ENCODE measurements at regions not wholly inside any gene's neighbourhood (a gene's known extent, or its start where the extent isn't known, plus 50 kb on each side); places are given as distances from the start of the nearest gene placed in this dataset.

- TF ChIP-seq EED (CRISPR knock-in tag; IDR thresholded peaks at IDR 0.05), result no peak
- TF ChIP-seq NFIB (CRISPR knock-in tag; IDR thresholded peaks at IDR 0.05; ENCODE audit: borderline replicate concordance), result no peak
- TF ChIP-seq, protein P1, sequence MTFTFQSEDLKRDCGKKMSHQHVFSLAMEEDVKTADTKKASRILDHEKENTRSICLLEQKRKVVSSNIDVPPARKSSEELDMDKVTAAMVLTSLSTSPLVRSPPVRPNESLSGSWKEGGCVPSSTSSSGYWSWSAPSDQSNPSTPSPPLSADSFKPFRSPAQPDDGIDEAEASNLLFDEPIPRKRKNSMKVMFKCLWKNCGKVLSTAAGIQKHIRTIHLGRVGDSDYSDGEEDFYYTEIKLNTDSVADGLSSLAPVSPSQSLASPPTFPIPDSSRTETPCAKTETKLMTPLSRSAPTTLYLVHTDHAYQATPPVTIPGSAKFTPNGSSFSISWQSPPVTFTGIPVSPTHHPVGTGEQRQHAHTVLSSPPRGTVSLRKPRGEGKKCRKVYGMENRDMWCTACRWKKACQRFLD (CRISPR knock-in tag; IDR thresholded peaks at IDR 0.05; ENCODE audit: borderline replicate concordance), result no peak
- TF ChIP-seq, protein P2, sequence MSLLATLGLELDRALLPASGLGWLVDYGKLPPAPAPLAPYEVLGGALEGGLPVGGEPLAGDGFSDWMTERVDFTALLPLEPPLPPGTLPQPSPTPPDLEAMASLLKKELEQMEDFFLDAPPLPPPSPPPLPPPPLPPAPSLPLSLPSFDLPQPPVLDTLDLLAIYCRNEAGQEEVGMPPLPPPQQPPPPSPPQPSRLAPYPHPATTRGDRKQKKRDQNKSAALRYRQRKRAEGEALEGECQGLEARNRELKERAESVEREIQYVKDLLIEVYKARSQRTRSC (CRISPR knock-in tag; IDR thresholded peaks at IDR 0.05; ENCODE audit: low read depth), result no peak
- TF ChIP-seq CTCF (CRISPR knock-in tag; IDR thresholded peaks at IDR 0.05), result no peak
- TF ChIP-seq ZNF34 (CRISPR knock-in tag; IDR thresholded peaks at IDR 0.05; ENCODE audit: borderline replicate concordance), result no peak
- TF ChIP-seq ZNF180 (CRISPR knock-in tag; IDR thresholded peaks at IDR 0.05; ENCODE audit: borderline replicate concordance, low read depth), result no peak
- no peak for TF ChIP-seq ATF2 (CRISPR knock-in tag; IDR thresholded peaks at IDR 0.05)
- TF ChIP-seq ZHX1 (CRISPR knock-in tag; IDR thresholded peaks at IDR 0.05; ENCODE audit: low read depth), result no peak
- TF ChIP-seq ZNF292 (CRISPR knock-in tag; IDR thresholded peaks at IDR 0.05; ENCODE audit: borderline replicate concordance, low read depth), result no peak
These were observed 367.5 kb downstream of the DEPDC1B start for GRCh38 chr5:60332244-60333004.
